Stimulated activated CD4-positive, alpha-beta T cell treated with anti-CD3 and anti-CD28 coated beads, Interleukin-2, amount 100 ng/mL, for 4 hours (primary cell): ENCODE measurements at regions not wholly inside any gene's neighbourhood (a gene's known extent, or its start where the extent isn't known, plus 50 kb on each side); places are given as distances from the start of the nearest gene placed in this dataset.
"Not testable (repeated sequence)": the region's sequence is repeated elsewhere in the genome, so short reads cannot be mapped to it uniquely, and the experiment has no call there.

ENCODE experiments used
- DNase-seq: peaks from one replicate; pipeline ENCODE4 v3.0.0-alpha.2; 2020; ENCODE audit warnings: low read depth

DNA sequence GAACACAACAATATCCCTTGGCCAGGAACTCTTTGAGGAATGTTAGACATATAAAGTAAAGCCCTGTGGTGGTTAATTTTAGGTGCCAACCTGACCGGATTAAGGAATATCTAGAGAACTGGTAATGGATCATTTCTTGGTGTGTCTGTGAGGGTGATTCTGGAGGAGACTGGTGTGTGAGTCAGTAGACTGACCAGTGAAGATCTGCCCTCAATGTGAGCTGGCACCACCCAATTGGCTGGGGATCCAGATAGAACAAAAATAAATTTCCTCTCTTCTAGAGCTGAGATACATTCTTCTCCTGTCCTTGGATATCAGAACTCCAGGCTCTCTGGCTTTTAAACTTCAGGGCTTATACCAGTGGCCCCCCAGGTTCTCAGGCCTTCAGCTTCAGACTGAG, 56.2 kb upstream of the TNPO1 start:
- no peak for DNase-seq

DNA sequence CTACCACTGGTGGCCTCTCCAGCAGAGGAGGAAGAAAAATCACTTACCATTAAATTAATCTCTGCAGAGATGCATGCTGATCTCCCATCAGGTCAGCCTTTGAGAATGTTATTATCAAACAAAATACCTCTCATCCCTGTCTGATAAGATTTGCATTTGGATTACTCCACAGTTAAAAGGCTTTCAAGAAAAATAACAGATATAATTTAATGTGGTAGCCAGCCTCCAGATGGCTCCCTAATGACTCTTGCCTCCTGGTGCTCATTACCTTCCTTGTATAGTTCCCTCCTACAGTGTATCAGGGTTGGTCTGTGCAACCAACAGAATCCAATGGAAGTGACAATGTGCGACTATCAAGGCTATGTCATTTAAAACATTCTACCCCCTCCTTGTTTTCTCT, 63.6 kb upstream of the TNPO1 start:
- DNase-seq: no peak

DNA sequence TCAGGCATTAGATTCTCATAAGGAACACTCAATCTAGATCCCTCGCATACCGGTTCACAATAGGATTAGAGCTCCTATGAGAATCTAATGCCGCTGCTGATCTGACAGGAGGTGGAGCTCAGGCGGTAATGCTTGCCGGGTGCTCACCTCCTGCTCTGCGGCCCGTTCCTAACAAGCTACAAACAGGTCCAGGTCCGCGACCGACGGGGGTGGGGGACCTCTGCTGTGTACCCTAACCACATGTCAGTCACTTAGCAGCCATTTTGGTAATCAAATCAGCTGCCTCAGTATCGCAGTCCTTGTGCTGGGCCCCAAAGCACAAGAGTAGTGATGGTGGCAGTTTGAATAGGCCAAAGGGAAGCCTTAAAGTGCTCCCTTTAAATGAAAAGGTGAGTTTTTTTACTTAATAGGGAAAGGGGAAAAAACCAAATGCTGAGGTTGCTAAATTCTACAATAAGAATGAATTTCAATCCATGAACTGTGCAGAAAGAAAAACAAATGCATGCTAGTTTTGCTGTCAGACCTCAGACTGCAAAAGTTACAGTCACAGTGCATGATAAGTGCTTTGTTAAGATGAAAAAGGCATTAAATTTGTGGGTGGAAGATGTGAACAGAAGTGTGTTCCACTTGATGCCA, 67.0 kb upstream of the TNPO1 start:
- DNase-seq: no peak

DNA sequence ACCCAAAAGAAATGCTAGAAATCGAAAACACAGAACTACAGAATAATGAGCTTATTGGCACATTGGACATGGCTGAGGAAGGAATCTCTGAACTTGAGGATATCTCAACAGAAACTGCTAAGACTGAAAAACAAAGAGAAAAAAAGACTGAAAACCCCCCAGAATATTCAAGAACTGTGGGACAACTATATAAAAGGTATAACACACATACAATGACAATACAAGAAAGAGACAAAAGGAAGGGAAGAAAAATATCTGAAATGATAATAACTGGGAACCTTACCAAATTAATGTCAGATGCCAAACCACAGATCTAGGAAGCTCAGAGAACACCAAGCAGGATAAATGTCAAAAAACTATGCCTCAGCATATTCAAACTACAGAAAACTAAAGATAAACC, 68.6 kb upstream of the TNPO1 start:
- no peak for DNase-seq

DNA sequence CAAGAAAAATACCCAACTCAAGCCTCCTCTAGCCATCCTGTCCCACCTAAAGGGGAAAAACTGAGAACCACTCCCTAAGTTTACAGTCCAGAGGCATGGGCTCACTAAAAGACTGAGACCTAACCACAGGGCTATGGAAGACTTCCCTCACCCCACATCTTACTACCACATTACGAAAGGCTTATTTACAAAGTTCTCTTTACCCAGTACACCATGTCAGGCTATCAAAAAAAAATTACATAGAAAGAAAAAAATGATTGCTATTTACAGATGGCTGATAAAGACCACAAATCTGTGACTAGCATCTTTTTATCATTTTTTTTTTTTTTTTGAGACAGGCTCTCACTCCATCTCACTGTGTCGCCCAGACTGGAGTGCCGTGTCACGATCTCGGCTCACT, 69.7 kb upstream of the TNPO1 start:
- DNase-seq: no peak

DNA sequence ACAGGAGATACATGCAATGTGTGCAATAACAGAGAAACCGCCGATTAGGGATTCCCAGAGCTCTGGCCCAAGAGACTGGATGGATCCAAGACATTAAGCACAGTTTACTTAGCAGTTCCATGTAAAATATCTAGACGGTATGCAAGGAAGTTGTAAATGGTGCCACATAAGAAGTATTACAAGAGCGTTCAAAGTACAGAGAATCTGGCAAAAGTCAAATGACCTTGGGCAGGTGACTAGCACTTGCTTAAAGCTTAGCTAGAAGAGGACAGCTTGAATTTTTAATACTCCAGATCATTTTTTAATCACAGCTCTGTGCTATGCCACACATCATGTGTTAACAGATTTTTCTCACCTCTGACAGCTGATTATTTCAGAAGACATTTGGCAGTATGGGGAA, 72.3 kb upstream of the TNPO1 start:
- DNase-seq: no peak

DNA sequence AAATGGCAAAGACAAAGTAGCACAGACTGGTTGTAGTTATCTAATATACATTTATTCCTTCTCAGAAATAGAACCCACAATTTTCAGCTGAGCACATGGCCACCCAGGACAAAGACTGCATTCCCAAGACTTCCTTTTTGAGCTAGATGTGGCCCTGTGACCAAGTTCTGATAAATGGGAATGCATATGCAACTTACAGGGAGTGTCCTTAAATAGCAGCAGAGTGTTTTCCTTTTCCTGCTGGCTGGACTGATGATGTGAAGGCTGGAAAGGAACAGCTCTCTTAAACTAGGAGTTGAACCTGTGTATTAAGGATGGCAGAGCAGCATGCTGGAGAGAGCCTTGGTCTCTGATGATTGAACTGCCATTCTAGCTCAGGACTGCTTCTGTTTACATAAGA, 74.7 kb upstream of the TNPO1 start:
- DNase-seq: no peak

DNA sequence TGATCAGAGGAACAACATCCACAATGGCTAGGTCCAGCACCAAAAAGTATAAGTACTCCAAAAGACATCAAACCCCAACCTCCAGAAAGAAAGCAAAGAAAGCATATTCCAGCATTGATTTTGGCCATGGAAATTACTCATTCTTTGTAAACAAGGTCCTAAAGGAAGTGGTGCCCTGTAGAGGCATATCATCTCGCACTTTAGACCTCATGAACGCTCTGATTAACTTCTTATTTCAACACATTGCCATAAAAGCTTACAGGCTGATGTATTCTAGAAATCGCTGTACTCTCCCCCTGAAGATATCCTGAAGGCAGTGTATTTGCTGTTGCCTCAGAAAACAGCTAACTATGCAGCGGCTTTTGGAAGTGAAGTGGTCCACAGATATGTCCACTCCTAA, 82.7 kb upstream of the TNPO1 start:
- no peak for DNase-seq

DNA sequence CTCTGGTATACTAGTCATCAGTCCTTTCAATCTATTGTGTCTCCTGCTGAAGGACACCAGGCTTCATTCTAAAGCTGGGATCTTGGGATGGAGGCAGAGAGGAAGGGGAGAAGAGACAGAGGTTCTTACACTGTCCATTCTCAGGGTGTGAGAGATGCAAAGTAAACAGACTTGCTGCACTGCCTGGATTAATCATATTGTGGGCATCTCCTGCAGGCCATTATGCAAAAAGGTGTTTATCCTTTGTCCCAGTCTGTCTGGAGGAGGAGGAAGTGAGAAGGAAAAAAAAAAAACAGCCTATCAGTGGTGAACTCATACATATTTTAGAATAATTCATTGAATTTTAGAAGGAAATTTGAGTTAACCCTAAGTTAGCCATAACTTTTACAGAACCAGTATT, 92.9 kb upstream of the TNPO1 start:
- DNase-seq: no peak

DNA sequence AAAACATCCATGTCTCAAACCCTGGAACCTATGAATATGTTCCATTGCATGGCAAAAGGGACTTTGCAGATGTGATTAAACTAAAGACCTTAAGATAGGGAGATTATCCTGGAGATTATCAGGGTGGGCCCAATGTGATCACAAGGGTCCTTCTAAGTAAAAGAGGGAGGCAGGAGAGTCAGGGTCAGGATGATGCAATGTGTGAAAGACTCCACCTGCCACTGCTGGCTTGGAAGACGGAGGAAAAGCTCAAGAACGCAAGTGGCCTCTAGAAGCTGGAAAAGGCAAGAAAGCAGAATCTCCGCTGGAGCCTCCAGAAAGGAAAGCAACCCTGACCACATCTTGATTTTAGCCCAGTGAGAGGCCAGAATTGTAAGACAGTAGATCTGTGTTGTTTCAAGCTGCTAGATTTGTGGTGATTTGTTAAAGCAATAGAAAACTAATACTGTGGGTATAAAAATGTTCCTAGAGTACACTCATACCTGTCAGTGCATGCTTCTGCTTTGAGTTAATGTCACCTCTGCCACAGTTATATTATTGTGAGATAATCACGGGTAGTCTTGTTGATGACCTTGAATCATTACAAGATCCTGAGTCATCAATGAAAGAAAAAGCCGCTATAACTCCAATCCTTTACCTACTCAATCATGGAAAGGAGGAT, 93.5 kb upstream of the TNPO1 start:
- no peak for DNase-seq

DNA sequence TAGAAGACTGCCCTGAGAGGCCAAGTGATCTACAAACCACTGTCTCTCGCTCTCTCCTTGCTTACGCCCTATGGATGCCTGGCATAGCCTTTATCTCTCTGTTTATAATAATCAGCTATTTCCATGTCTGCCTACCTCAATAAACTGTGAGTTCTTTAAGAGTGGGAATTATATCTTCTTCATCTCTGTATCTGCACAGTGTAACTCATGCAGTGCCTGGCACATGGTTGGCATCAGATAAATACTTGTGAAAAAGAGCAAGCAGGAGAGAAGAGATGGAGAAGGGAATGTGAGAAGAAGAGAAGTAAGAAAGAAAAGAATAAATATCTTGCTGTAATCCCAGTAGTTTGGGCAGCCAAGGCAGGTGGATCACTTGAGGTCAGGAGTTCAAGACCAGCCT, 94.6 kb upstream of the TNPO1 start:
- no peak for DNase-seq

DNA sequence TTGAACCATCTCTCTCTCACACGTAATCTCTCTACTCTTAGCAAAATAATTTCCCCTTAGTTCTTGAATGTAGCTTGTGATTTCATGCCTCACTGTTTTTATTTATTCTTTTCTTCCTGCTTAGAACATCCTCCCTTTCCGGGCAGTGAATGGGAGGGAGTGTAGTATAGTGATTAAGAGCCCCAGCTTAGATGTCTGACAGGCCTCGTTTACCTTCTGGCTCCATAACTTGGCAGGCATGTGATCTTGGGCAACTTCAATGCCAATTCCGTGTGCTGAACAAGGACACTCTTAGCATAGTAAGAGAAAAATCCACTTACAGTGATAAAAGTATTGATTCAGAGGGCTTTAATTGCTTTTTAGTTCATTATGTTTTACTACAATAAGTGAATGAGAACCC, 96.3 kb upstream of the TNPO1 start:
- no peak for DNase-seq

DNA sequence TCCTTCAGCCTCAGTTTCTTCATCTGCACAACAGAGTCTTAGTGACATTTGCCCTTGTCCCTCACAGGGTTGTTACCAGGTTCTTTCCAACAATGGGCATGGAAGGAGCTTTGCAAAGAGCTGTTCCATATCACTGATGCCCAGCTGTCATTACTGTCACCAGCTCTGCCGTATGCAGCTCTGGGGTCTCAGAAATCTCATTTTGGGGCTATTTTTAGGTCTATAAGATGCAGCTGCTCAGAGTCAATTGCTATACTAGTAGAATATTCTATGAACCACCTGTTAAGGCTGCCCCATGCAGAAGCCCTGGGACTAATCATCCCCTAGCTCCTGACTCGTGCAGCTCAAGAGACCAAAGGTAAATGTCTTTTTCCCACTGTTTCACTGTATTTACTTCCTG, 105.1 kb upstream of the TNPO1 start:
- no peak for DNase-seq

DNA sequence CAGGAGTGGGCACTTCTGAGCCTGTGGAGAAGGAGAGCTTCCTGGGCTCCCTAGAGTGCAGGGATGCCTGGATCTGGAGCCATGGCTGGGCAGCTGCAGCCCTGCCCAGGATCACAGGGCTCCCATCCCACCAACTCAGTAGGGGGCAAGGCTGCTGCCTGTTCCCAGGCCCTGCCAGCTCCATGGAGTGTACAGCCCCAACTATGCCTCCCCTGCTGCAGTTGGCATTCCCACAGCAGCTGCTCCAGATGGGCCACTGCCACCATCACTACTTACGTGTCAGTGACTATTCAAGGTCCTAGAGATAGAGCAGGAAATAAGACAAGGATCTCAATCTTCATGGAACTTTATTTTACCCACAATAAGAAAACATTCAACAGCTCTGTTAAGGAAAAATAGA, 107.1 kb upstream of the TNPO1 start:
- no peak for DNase-seq

DNA sequence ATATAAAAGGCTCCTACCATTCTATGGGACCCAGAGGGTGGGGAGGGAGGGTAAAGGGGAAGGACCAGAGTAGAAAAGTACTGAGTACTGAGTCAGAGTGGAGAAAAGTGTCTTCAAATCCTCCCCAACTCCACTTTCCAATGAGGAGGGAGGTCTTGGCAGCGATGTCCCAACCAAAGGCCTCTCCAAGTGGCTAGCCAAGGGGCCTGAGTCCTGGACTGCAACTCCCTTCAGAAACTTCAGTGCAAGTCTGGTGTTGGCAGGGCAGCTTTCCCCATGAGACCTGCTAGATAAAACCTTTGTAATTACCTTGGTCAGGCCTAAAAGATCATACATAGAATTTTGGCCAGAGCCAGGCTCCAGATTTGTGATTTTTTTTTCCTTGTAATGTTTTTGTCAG, 111.3 kb upstream of the TNPO1 start:
- no peak for DNase-seq

DNA sequence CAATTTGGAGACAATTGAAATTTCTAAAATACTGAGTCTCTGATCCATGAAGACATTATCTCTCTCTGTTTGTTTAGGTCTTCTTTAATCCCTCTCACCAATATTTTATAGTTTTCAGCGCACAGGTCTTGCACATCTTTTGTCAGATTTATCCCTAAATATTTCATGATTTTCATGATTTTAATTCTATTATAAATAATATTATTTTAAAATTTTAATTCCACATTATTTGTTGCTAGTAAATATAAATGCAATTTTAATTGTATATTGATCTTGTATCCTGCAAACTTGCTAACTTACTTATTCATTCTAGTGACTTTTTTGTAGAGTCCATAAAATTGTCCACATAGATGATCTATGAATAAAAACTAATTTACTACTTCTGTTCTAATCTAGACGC, 112.6 kb upstream of the TNPO1 start:
- DNase-seq: no peak

DNA sequence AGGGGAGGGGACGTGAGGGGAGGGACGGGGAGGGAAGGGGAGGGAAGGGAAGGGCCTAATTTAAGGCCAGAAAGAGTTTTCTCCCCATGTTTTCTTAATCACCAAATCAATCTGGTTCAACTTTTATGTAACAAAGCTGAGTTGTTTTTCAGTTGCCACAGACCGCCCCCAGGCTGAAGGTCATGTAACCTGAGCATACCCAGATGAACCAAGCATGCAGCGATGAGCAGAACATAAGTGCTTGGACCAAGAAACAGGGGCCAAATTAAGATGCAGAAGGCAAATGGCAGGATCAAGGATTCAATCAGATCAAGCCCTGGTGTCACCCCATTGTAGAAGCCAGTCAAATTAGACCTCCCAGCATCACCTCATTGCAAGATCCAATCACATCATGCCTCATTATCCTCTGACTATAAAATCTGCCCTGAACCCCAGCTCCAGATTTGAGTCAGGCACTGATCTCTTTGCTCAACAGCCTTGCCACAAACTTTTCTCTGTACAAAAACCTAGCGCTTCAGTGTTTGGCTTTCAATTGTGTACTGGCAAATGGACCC, 113.5 kb upstream of the TNPO1 start:
- no peak for DNase-seq

DNA sequence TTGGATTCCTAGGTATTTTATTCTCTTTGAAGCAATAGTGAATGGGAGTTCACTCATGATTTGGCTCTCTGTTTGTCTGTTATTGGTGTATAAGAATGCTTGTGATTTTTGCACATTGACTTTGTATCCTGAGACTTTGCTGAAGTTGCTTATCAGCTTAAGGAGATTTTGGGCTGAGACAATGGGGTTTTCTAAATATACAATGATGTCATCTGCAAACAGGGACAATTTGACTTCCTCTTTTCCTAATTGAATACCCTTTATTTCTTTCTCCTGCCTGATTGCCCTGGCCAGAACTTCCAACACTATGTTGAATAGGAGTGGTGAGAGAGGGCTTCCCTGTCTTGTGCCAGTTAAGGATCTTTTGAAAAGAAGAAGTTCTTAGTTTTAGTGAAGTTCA, 114.4 kb upstream of the TNPO1 start:
- not testable (repeated sequence) for DNase-seq

DNA sequence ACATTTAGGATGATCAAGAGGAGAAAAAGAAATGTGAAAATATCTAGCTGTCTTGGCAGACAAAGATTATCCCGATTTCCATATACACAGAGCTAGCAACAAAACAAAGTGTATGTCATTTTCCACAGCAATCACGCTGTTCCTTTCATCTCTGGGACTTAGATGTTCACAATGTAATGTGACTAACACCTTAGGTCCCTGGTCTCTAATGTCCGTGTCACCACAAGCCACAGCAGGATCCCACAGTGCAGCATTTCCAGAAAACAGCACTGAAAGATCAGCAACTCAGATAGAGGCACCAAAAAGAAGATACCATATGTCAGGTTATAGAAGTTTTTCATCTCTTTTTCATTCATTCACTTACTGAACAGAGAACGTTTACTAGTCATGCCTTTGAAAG, 118.0 kb upstream of the TNPO1 start:
- DNase-seq: no peak

DNA sequence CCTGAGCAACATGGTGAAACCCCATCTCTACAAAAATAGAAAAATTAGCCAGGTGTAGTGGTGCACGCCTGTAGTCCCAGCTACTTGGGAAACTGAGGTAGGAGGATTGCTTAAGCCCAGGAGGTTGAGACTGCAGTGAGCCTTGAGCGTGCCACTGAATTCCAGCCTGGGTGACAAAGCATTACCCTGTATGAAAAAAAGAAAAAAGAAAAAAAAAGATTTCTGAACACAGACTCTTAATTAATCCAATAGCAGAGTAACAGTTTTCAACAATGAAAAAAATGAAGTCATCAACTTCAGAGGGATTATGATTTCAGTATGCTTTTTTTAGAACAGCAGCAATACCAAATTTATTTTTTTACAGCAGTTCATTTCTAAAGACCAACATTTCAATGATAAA, 118.8 kb upstream of the TNPO1 start:
- no peak for DNase-seq

DNA sequence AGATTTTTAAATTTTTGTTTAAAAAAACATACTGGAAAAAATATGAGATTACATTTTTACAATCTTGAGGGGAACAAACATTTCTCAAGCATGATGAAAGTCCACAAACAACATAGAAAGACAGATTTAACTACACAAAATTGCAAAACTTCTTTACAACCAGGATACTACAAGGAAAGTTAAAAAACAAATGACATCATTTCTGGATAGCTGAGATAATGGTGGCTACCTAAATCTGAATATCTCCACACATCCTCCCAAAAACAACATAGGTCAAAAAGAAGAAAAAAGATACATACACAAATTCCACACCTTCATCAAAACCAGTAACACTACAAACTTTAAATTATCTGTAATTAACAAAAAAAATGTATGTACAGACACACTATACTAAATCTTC, 120.8 kb upstream of the TNPO1 start:
- DNase-seq: no peak

DNA sequence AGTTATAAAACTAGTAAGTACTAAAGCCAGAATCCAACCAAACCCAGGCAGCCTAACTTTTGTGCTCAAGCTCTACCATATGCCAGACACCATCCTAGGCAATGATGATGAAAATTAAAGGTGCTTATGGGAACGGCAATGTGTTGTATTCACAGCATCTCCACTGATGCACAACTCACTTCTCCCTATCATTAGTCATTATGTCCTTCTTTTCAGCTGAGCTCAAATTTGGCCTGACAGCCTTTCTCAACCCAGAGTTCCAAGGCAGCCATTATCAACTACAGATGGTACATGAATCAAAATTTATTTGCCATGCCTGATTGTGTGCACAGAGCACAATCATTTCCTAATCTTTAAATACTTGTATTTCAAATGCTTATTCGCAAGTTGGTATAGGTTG, 121.6 kb upstream of the TNPO1 start:
- DNase-seq: no peak

DNA sequence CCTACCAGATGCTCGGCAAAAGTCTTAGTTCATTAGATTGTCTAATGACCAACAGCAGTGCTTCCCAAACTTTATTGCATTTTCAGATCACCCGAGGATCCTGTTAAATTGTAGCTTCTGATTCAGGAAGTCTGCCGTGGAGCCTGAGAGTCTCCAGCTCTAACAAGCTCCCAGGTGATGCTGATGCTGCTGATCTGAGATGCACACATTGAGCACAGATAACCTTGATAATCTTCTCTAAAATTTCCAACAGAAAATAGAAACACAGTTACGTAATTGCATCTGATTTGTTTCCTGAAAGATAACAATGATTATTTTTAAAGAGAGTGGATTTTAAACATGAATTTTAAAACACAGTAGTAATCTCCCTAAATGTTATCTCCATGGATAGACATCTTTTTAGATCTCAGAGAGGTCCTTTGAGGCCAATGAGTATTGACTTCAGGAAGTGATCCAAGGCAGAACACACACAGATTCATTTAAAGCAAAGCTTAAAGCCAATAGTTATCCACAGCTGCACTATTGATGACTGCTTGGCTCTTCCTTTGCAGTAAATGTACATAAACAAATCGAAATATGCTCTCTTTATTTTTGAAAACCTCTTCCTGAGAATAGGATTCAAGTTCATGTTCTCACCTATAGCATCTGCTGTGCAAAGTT, 122.8 kb upstream of the TNPO1 start:
- DNase-seq: no peak
